HG03521 (cell line): ENCODE measurements at regions not wholly inside any gene's neighbourhood (a gene's known extent, or its start where the extent isn't known, plus 50 kb on each side); places are given as distances from the start of the nearest gene placed in this dataset.

Experiments
- ATAC-seq: cut with Tn5 transposase; IDR thresholded peaks from one replicate; pipeline ENCODE4 v1.9.1; 2021; ENCODE audit warnings: mild to moderate bottlenecking, moderate library complexity; ENCODE audit not compliant: unreplicated experiment

GRCh38 chr2:111219285-111219684 lies 98.6 kb downstream of the BCL2L11 start:
- peak; percentile 85 for ATAC-seq

DNA sequence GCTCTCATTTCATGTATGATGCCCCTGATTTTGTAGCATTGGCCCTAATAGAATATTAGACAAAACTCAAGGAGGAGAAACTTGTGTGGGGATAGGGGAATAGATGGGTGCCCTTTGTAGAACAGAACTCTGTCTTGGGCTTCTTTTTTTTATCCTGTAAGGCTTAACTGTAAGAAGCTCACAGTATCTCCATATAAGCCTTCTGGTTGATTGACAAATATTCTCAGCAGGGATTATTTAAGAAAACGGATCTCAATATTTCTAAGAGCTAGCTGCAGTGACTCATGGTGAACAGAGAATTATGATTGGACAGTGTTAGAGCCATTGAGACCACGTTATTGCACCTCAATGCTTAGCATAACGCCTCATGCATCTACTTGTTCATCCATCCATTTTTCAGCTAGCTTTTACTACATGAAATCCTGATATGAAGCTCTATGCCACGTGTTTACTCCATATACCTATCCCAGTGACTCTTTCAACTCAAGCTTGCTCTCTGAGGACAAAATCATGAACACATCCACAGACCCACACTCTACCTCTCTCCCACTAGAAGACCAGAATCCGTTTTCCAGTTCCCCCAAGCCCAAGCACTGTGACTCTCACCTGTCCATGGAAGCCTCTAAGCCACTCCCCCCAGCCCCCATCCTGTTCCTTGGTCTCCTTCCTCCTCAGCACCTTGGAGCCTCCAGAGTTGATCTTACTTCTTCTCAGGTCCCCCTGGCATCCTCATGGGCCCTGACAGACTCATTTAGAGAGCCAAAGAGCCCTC lies 99.2 kb downstream of the BCL2L11 start:
- ATAC-seq = peak; percentile 14

DNA sequence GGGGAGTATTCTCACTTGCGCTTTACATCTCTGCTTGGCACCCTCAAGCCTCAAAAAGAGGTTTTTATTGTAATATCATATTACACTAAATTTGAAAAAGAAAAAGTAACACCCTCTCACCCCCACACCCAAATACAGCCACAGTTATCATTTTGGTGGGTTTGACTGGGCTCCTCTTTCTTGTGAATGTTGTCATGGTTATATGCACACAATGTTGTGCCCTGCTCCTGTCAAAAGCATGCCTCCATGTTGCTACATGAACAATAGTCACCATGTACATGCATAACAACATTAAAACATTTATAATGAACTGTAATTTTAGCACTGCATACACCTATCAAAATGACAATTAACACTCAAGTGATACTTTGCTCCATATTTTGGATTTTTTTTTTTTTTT lies 100.2 kb downstream of the BCL2L11 start:
- no peak for ATAC-seq

DNA sequence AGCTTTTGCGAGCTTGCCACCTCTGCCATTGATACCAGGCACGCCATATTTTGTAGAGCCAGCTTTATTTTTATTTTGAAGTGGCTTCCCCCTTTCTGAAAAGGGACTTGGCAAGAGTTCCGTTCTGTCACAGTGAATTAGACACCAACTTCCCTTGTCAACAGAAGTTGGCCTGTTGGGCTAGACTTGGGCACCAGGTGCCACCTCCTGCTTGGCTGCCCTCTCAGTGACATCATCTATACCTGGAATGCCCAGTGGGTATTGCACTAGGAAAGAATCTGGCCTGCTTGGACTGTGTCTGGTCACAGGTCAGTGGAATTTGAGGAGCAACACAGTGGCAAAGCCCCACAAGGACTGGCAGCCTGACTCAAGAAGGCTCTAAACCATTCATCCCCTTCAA lies 101.0 kb downstream of the BCL2L11 start:
- no peak for ATAC-seq

DNA sequence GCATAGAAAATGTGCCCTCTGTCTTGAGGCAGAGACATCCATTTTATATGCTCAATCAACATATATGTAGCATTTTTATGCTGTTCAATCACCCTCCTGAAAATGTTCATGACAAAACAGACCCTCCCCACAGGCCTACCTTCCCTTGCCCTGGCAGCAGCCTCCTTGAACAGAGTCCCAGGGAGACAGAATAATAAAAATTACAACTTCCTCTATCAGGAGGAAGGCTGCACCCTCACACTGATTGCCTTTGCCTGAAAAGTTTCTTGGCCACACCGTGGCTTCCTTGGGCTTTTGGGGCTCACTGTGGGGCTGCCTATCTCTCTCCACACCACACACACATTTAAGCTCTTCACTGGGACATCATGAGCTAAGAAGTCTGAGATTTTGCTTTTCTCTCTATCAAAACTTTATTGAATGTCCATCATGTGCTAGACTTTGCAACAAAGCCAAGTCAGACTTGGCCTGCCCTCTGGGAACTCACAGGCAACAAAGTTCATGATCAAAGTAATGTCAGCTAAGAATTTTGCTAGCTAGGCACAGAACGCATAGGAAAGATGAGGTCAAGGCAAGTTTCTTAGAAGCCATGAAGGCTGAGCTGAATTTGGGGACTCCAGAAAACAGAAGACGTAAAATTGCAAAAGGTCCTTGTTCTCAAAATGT lies 101.6 kb downstream of the BCL2L11 start:
- ATAC-seq = no peak

- ATAC-seq = no peak
Observed at GRCh38 chr2:111225856-111226255, 105.1 kb downstream of the BCL2L11 start.

DNA sequence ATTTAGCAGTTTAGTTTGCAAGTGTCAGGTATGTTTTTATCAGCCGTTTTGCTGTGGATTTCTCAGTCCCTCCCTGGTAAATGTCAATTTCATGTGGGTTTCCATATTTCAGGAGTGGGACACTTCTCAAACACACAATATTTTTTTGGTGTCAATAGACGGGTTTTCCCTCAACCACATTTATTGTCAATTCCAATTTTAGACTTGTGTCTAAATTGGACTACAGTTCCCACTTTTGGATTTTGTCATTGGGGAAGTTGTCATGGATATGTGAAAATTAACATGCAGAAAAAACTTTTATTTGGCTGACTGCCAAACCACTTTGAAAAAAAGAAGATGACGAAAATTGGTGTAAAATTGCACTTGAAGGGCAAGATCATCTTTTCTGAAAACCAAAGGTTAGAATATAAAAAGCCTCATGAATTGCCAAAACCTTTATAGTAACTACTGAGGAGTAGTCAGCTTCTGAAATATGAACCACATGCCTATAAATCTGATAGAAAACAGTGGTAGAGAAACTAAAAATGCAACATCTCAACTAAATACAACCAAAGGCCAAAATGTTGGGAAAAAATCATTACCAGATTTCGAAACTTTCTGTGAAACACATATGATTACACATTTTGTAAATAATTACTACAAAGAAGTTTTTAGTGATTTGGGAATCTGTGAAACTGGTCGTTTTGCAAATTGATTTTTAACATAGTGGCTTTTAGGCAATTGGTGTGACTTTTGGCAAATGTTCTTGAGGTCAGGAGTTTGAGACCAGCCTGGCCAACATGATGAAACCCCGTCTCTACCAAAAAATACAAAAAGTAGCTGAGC lies 106.4 kb downstream of the BCL2L11 start:
- ATAC-seq = no peak

GRCh38 chr2:111227716-111228141 lies 107.0 kb downstream of the BCL2L11 start:
- ATAC-seq = no peak

- no peak for ATAC-seq
Observed at GRCh38 chr2:111231532-111232252, 111.0 kb downstream of the BCL2L11 start.

DNA sequence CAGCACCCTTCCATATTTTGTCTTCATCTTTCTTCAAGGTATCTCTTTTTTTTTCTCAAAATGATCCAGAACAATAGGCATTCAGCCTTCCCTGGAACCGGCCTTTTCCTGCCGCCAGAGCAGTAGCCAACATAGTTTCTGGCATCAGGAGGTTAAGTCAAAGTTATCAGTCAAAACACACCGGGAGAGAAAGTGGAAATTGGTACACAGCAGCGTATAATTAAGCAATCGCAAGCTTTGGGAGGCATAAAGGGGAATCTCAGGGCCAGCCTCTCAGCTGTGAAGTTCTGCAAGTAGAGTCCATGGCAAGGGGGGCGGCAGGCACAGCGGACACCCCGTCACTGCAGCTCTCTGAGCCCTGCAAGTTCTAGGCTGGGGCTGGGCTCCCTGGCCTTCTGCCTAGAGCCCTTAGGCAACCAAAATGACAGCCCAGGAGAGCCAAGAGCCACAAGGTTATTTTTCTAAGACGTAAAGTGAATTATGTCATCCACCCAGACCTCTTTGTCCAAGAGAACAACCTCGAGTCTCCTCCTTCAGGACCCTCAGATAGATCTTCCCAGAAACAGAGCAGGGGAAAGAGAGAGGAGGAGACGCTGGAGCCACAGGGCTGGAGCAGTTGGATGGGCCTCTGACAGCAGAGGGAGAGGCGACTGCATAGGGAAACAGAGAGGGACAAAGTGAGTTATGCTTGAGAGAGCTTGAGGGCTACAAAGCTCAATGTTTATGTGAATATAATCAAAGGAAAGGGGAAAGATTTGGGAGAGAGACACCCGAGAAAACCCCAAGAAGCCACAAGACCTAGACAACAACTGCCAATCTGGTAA lies 114.7 kb downstream of the BCL2L11 start:
- ATAC-seq = no peak

DNA sequence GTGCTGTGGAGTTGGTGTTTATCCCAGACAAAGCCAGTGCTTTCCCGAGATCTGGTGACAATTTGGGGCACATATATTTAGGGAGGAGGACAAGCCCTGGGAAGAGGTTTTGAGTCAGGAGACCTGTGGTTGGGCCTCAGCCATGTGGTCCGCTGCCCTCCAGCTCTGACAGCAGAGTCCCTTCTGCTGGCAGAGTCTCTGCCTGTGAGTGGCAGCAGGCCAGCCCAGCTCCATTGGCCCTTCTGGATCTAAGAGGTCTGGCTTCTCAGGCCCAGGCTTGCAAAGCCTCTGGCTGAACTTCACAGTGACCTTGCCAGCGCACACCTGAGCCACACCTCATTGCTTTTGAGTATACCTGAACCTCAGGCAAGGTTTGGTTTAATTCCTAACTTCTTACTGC lies 115.3 kb downstream of the BCL2L11 start:
- no peak for ATAC-seq

- ATAC-seq = no peak
Observed at GRCh38 chr2:111238296-111238695, 117.6 kb downstream of the BCL2L11 start.

- ATAC-seq = peak; percentile 90
Observed at GRCh38 chr2:111239107-111239506, 118.4 kb downstream of the BCL2L11 start.

- no peak for ATAC-seq
Observed at GRCh38 chr2:111239581-111240249, 119.0 kb downstream of the BCL2L11 start.

DNA sequence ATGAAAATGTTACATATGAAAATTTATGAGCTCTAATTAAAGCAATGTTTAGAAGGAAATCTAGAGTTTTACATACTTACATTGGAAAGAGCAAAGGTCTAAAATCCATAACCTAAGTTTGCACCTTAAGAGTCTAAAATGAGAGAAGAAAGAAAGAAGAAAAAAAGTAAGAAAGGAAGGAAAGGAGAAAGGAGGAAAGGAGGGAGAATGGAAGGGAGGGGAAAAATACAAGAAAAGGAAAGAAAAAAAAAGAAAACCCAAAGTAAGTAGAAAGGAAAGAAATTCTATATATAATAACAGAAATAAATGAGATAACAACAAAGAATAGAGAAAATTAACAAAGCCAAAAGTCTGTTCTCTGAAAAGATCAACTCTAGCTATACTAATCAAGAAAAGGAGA lies 122.6 kb downstream of the BCL2L11 start:
- ATAC-seq = no peak

DNA sequence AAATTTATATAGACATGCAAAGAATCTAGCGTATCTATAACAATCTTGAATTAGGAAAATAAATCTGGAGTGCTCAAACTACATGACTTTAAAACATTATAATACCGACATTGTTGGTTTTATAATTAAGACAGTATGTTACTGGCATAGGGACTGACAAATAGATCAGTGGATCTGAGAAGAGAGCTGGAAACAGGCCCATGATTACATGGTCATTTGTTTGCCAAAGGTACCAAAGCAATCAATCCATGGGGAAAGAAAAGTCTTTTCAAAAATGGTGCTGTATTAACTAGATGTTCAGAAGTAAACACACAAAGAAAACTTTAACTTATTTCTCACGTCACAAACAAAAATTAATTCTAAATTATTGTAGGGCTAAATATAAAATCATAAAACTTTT lies 124.2 kb downstream of the BCL2L11 start:
- no peak for ATAC-seq

DNA sequence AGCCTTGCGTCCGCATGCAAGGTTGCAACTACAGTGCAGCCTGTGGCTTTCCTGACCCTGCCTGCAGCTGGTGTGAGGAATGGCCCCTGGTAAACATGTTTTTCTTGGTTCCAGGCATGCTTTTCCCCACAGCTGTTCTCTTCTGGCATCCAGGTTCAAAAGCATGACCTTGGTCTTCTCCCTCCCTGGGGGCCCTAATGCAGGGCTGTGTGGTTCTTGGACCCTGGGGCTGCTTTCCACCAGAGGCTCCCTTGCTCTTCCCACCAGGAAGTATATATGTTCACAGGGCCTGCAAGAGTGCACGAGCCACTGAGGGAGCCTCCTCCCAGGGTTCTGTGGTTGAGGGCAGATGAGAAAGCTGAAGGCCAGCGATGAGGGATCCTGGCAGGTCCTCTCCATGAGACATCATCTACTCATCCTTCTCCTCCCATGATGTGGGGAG lies 125.9 kb downstream of the BCL2L11 start:
- no peak for ATAC-seq

- ATAC-seq = no peak
Observed at GRCh38 chr2:111247491-111247890, 126.8 kb downstream of the BCL2L11 start.

DNA sequence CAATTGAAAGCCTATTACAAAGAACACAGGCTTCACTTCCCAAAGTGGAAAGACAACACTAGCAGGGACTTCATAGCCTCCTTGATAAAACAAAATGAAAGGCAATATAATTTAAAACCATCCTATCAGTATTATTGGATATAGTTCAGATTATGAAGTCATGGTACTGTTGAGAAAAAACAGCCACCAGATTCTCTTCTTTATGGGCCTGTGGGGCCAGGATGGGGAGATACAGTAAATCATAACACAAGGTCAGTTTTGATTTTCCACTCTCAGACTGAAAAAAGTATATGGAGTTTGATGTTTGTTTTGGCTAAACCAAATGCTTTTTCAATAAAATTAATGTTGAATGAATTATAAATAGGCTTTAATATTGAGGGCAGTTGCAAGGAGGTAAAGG lies 129.1 kb downstream of the BCL2L11 start:
- ATAC-seq = no peak
